ENCODE measurements at regions not wholly inside any gene's neighbourhood (a gene's known extent, or its start where the extent isn't known, plus 50 kb on each side); places are given as distances from the start of the nearest gene placed in this dataset.

- H3K27me3 ChIP-seq (ENCODE audit: control insufficient read depth in 1 of 2, insufficient read depth in 2 of 2, low read length in 2 of 2), result peaks cover 6 to 22% of the 10 kb centered on the region in 2 experiments
- no peak overlapping the region for H3K27ac ChIP-seq (ENCODE audit: low read depth in 1 of 2, low read length in 2 of 2)
- no peaks in the 10 kb centered on the region for H3K36me3 ChIP-seq (ENCODE audit: insufficient read depth, low read length)
- ChIA-PET CTCF (no interaction called here), POLR2A (no interaction called here)
- DNase-seq, result no peak
- intact Hi-C loops (cut with DNase I, micrococcal nuclease), result no loop called here
- H3K4me1 ChIP-seq (ENCODE audit: insufficient read depth, low read length), result no peaks in the 10 kb centered on the region
- no peak overlapping the region for H3K4me3 ChIP-seq (ENCODE audit: low read length)
- no peaks in the 10 kb centered on the region for H3K9me3 Mint-ChIP-seq
- H3K4me3 Mint-ChIP-seq, result no peak overlapping the region
- H3K27me3 Mint-ChIP-seq, result peaks cover 44% of the 10 kb centered on the region
- no peak for ATAC-seq (ENCODE audit: poor library complexity)
- no peak overlapping the region for H3K27ac Mint-ChIP-seq
- peaks cover 14% of the 10 kb centered on the region for H3K4me1 Mint-ChIP-seq (ENCODE audit: low read depth)
- H3K36me3 Mint-ChIP-seq (ENCODE audit: low read depth), result no peaks in the 10 kb centered on the region
- TF ChIP-seq CTCF (IDR thresholded peaks at IDR 0.05), result no peak
- no peaks in the 10 kb centered on the region for H3K9me3 ChIP-seq (ENCODE audit: control insufficient read depth in 1 of 2, insufficient read depth in 1 of 2, low read length in 2 of 2)
Measured at GRCh38 chr10:9227679-9228365, 1173.3 kb downstream of the GATA3 start.

- no peaks in the 10 kb centered on the region for H3K9me3 ChIP-seq (ENCODE audit: control insufficient read depth in 1 of 2, insufficient read depth in 1 of 2, low read length in 2 of 2)
- Mint-ChIP-seq H3K4me3 (no peak overlapping the region), H3K36me3 (ENCODE audit: low read depth) (no peaks in the 10 kb centered on the region), H3K9me3 (no peaks in the 10 kb centered on the region), H3K4me1 (ENCODE audit: low read depth) (peaks cover 14% of the 10 kb centered on the region), H3K27me3 (peaks cover 49% of the 10 kb centered on the region), H3K27ac (no peak overlapping the region)
- no peak for ATAC-seq (ENCODE audit: poor library complexity)
- ChIA-PET CTCF (no interaction called here), POLR2A (no interaction called here)
- H3K27me3 ChIP-seq (ENCODE audit: control insufficient read depth in 1 of 2, insufficient read depth in 2 of 2, low read length in 2 of 2), result peaks cover 6 to 25% of the 10 kb centered on the region in 2 experiments
- intact Hi-C loops (cut with DNase I, micrococcal nuclease), result no loop called here
- H3K27ac ChIP-seq (ENCODE audit: low read depth in 1 of 2, low read length in 2 of 2), result no peak overlapping the region
- no peak for TF ChIP-seq CTCF (IDR thresholded peaks at IDR 0.05)
- no peak for DNase-seq
- H3K4me1 ChIP-seq (ENCODE audit: insufficient read depth, low read length), result no peaks in the 10 kb centered on the region
- H3K4me3 ChIP-seq (ENCODE audit: low read length), result no peak overlapping the region
- no peaks in the 10 kb centered on the region for H3K36me3 ChIP-seq (ENCODE audit: insufficient read depth, low read length)
Measured at GRCh38 chr10:9228771-9229170, 1174.3 kb downstream of the GATA3 start.

- Mint-ChIP-seq H3K9me3 (no peaks in the 10 kb centered on the region), H3K27me3 (peaks cover 53% of the 10 kb centered on the region), H3K27ac (no peak overlapping the region), H3K36me3 (ENCODE audit: low read depth) (no peaks in the 10 kb centered on the region), H3K4me1 (ENCODE audit: low read depth) (peaks cover 14% of the 10 kb centered on the region), H3K4me3 (peak overlapping the region; percentile 73)
- Histone ChIP-seq H3K27me3 (ENCODE audit: control insufficient read depth in 1 of 2, insufficient read depth in 2 of 2, low read length in 2 of 2) (peaks cover 6 to 32% of the 10 kb centered on the region in 2 experiments), H3K4me3 (ENCODE audit: low read length) (peak overlapping the region; percentile 19), H3K27ac (ENCODE audit: low read depth in 1 of 2, low read length in 2 of 2) (no peak overlapping the region), H3K36me3 (ENCODE audit: insufficient read depth, low read length) (no peaks in the 10 kb centered on the region), H3K9me3 (ENCODE audit: control insufficient read depth in 1 of 2, insufficient read depth in 1 of 2, low read length in 2 of 2) (no peaks in the 10 kb centered on the region), H3K4me1 (ENCODE audit: insufficient read depth, low read length) (no peaks in the 10 kb centered on the region)
- CTCF ChIA-PET, result no interaction called here
- DNase-seq (peak in 2 of 14 experiments; percentile 1 to 2), ATAC-seq (ENCODE audit: poor library complexity) (no peak)
- TF ChIP-seq CTCF (IDR thresholded peaks at IDR 0.05), result no peak
- intact Hi-C loops (cut with DNase I, micrococcal nuclease), result no loop called here
- POLR2A ChIA-PET, result interaction anchor here (1.3 kb wide), 1 partner anchor 11 kb away, joined by 3 read pairs; no protein-coding TSS in a partner anchor
Measured at GRCh38 chr10:9229702-9230244, 1175.3 kb downstream of the GATA3 start.

All from CD4-positive, alpha-beta T cell (primary cell).